ENCODE measurements at regions not wholly inside any gene's neighbourhood (a gene's known extent, or its start where the extent isn't known, plus 50 kb on each side); places are given as distances from the start of the nearest gene placed in this dataset.

- TF ChIP-seq CTCF (IDR thresholded peaks at IDR 0.05) (no peak), POLR2A (IDR thresholded peaks at IDR 0.05) (no peak)
Measured at GRCh38 chr3:191111722-191112121, 87.3 kb upstream of the OSTN start.
